Tibial nerve (tissue), 4 donors: ENCODE measurements at regions not wholly inside any gene's neighbourhood (a gene's known extent, or its start where the extent isn't known, plus 50 kb on each side); places are given as distances from the start of the nearest gene placed in this dataset.
A peak's percentile ranks its signal among the peaks of the same experiment; 100 is the strongest.

Experiments used
- DNase-seq, 2 donors: peaks; one replicate each; pipeline ENCODE4 v3.0.0-alpha.2; 2019; ENCODE audit warnings: low spot score in 2 of 2
- H3K27ac ChIP-seq, 4 donors: fragments of 200-600 bp; sonication (generic) in 3 of 4; one replicate each; pipeline ENCODE4 v1.5.1; 2017 to 2019; ENCODE audit warnings: mild to moderate bottlenecking in 1 of 4
- H3K27me3 ChIP-seq, 2 donors: fragments of 200-600 bp; sonication (generic) in 1 of 2; one replicate each; pipeline versions ENCODE4 v1.5.1 to v1.6.0; 2017 to 2019
- H3K36me3 ChIP-seq, 3 donors: fragments of 200-600 bp; sonication (generic); one replicate each; pipeline ENCODE4 v1.5.1; 2018 to 2019
- H3K4me1 ChIP-seq, 4 donors: fragments of 200-600 bp; sonication (generic) in 3 of 4; one replicate each; pipeline ENCODE4 v1.5.1; 2017 to 2019
- H3K4me3 ChIP-seq, 4 donors: fragments of 200-600 bp; sonication (generic) in 3 of 4; one replicate each; pipeline ENCODE4 v1.5.1; 2017 to 2019; ENCODE audit warnings: mild to moderate bottlenecking in 1 of 4, moderate library complexity in 1 of 4
- H3K9me3 ChIP-seq, 4 donors: fragments of 200-600 bp; sonication (generic) in 3 of 4; one replicate each; pipeline ENCODE4 v1.5.1; 2017 to 2019
- CTCF ChIP-seq, 5 experiments: fragments of 200-600 bp in 3 of 5; fragments of 450-650 bp in 2 of 5; sonication (generic) in 3 of 5; IDR thresholded peaks; one replicate each; pipeline ENCODE4 v1.5.1; 2016 to 2019; ENCODE audit warnings: antibody characterized with exemption in 5 of 5, mild to moderate bottlenecking in 3 of 5, moderate library complexity in 2 of 5
- EP300 ChIP-seq, 2 donors: sonication (generic); formaldehyde crosslinking; IDR thresholded peaks; one replicate each; pipeline ENCODE4 v1.6.1; 2017; ENCODE audit warnings: antibody characterized with exemption in 2 of 2, mild to moderate bottlenecking in 1 of 2
- POLR2A ChIP-seq, 2 donors: fragments of 450-650 bp; IDR thresholded peaks; one replicate each; pipeline ENCODE4 v1.6.1; 2017; ENCODE audit warnings: antibody characterized with exemption in 2 of 2, mild to moderate bottlenecking in 2 of 2, moderate library complexity in 2 of 2
- WGBS, 2 donors: methylation state at CpG; one replicate each; pipeline ENCODE4 v1.1.5; 2018; 5-methylcytosine and 5-hydroxymethylcytosine counted together

GRCh38 chr4:24476282-24476681, 108.1 kb downstream of the DHX15 start:
- 52 to 53% methylated on average over 4 of the region's 4 CpGs for WGBS, 2 donors
- Histone ChIP-seq H3K9me3 (no peaks in the 10 kb centered on the region), H3K27ac (no peak overlapping the region), H3K36me3 (no peaks in the 10 kb centered on the region), H3K4me1 (peaks cover 0 to 20% (median 15%) of the 10 kb centered on the region in 4 donors), H3K27me3 (peaks cover 0 to 20% of the 10 kb centered on the region in 2 donors), H3K4me3 (no peak overlapping the region)
- no peak for DNase-seq
- no peak for TF ChIP-seq EP300 (IDR thresholded peaks at IDR 0.05)
- no peak for TF ChIP-seq POLR2A (IDR thresholded peaks at IDR 0.05)
- TF ChIP-seq CTCF (IDR thresholded peaks at IDR 0.05), result peak in 4 of 5 experiments; percentile 19 to 52 (median 30)

- no peak overlapping the region for H3K4me3 ChIP-seq
- no peaks in the 10 kb centered on the region for H3K9me3 ChIP-seq
- no peak for DNase-seq
- 73 to 87% methylated on average over 3 of the region's 3 CpGs for WGBS, 2 donors
- peaks cover 0 to 21% (median 16%) of the 10 kb centered on the region in 4 donors for H3K4me1 ChIP-seq
- no peak overlapping the region for H3K27ac ChIP-seq
- no peaks in the 10 kb centered on the region for H3K36me3 ChIP-seq
- H3K27me3 ChIP-seq, result peaks cover 0 to 22% of the 10 kb centered on the region in 2 donors
- TF ChIP-seq EP300 (IDR thresholded peaks at IDR 0.05) (no peak), CTCF (IDR thresholded peaks at IDR 0.05) (no peak), POLR2A (IDR thresholded peaks at IDR 0.05) (no peak)
These were observed 108.6 kb downstream of the DHX15 start for GRCh38 chr4:24475756-24476155.

- peaks cover 0 to 36% (median 18%) of the 10 kb centered on the region in 4 donors for H3K4me1 ChIP-seq
- DNase-seq, result peak in 1 of 2 donors; percentile 16
- WGBS, 2 donors, result 1 to 3% methylated on average over 13 of the region's 13 CpGs
- no peaks in the 10 kb centered on the region for H3K36me3 ChIP-seq
- TF ChIP-seq POLR2A (IDR thresholded peaks at IDR 0.05) (no peak), CTCF (IDR thresholded peaks at IDR 0.05) (no peak), EP300 (IDR thresholded peaks at IDR 0.05) (no peak)
- peak overlapping the region; percentile 46 to 88 (median 62) for H3K4me3 ChIP-seq
- no peaks in the 10 kb centered on the region for H3K9me3 ChIP-seq
- peaks cover 0 to 33% of the 10 kb centered on the region in 2 donors for H3K27me3 ChIP-seq
- peak overlapping the region in 2 of 4 donors; percentile 78 to 79 for H3K27ac ChIP-seq
These were observed 111.0 kb downstream of the DHX15 start for GRCh38 chr4:24473309-24473721.

GRCh38 chr4:24472514-24473308, 111.6 kb downstream of the DHX15 start:
- H3K27ac ChIP-seq, result peak overlapping the region in 3 of 4 donors; percentile 53 to 79 (median 78)
- H3K9me3 ChIP-seq, result no peaks in the 10 kb centered on the region
- H3K36me3 ChIP-seq, result no peaks in the 10 kb centered on the region
- peaks cover 0 to 36% (median 18%) of the 10 kb centered on the region in 4 donors for H3K4me1 ChIP-seq
- peak; percentile 19 to 48 for TF ChIP-seq POLR2A (IDR thresholded peaks at IDR 0.05)
- TF ChIP-seq CTCF (IDR thresholded peaks at IDR 0.05), result peak; percentile 41 to 84 (median 68)
- TF ChIP-seq EP300 (IDR thresholded peaks at IDR 0.05), result peak in 1 of 2 donors; percentile 64
- peak overlapping the region; percentile 46 to 88 (median 62) for H3K4me3 ChIP-seq
- peak; percentile 68 to 83 for DNase-seq
- 1% methylated on average over 69 to 93 of the region's 93 CpGs for WGBS, 2 donors
- H3K27me3 ChIP-seq, result peaks cover 0 to 33% of the 10 kb centered on the region in 2 donors

GRCh38 chr4:24472161-24472510, 112.2 kb downstream of the DHX15 start:
- 1 to 2% methylated on average over 21 of the region's 21 CpGs for WGBS, 2 donors

More at GRCh38 chr4:24472161-24472510, 112.2 kb downstream of the DHX15 start:
- TF ChIP-seq POLR2A (IDR thresholded peaks at IDR 0.05) (no peak), CTCF (IDR thresholded peaks at IDR 0.05) (no peak), EP300 (IDR thresholded peaks at IDR 0.05) (no peak)
- Histone ChIP-seq H3K27ac (peak overlapping the region in 2 of 4 donors; percentile 78 to 79), H3K4me1 (peaks cover 0 to 36% (median 18%) of the 10 kb centered on the region in 4 donors), H3K36me3 (no peaks in the 10 kb centered on the region), H3K27me3 (peaks cover 0 to 29% of the 10 kb centered on the region in 2 donors), H3K9me3 (no peaks in the 10 kb centered on the region), H3K4me3 (peak overlapping the region; percentile 46 to 88 (median 62))
- DNase-seq, result no peak
